ENCODE measurements at regions not wholly inside any gene's neighbourhood (a gene's known extent, or its start where the extent isn't known, plus 50 kb on each side); places are given as distances from the start of the nearest gene placed in this dataset.

GRCh38 chr14:101058571-101058970 lies 155.0 kb upstream of the RTL1 start:
- TF ChIP-seq SIN3A (IDR thresholded peaks at IDR 0.05; ENCODE audit: borderline replicate concordance, insufficient read depth, low read length) (no peak), REST (IDR thresholded peaks at IDR 0.05; ENCODE audit: insufficient read depth in 1 of 2, low read depth in 2 of 2, low read length in 2 of 2) (no peak), FOXP2 (optimal IDR thresholded peaks at IDR 0.05; ENCODE audit: borderline replicate concordance, extremely low read depth, extremely low read length, insufficient read depth) (no peak), POLR2AphosphoS5 (IDR thresholded peaks at IDR 0.05; ENCODE audit: low read depth, low read length) (no peak), TAF1 (IDR thresholded peaks at IDR 0.05; ENCODE audit: borderline replicate concordance, insufficient read depth, low read length) (no peak)

DNA sequence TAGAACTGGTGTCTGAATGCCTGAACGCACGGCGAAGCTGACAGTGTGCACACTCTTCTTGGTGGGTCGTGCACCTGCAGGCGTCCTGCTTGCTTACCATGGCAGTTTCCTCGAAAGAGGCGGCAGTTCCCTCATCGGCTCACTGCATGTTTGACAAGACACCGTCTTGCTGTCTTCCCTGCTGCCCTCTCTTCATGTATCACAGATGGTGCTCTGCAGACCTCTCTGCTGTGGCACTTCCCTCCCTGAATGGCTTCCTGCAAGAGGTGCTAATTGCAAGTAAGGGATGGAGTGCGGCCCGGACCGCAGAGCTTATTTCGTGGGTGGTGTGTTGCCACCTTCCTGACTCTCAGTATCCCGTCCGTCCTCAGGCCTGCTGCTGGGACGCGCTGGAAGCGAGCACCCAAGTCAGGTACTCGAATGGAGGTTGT lies 156.7 kb upstream of the RTL1 start:
- no peak for TF ChIP-seq REST (IDR thresholded peaks at IDR 0.05; ENCODE audit: insufficient read depth in 1 of 2, low read depth in 2 of 2, low read length in 2 of 2)
- no peak for TF ChIP-seq SIN3A (IDR thresholded peaks at IDR 0.05; ENCODE audit: borderline replicate concordance, insufficient read depth, low read length)
- no peak for TF ChIP-seq FOXP2 (optimal IDR thresholded peaks at IDR 0.05; ENCODE audit: borderline replicate concordance, extremely low read depth, extremely low read length, insufficient read depth)
- TF ChIP-seq POLR2AphosphoS5 (IDR thresholded peaks at IDR 0.05; ENCODE audit: low read depth, low read length), result no peak
- no peak for TF ChIP-seq TAF1 (IDR thresholded peaks at IDR 0.05; ENCODE audit: borderline replicate concordance, insufficient read depth, low read length)

- TF ChIP-seq TAF1 (IDR thresholded peaks at IDR 0.05; ENCODE audit: borderline replicate concordance, insufficient read depth, low read length), result no peak
- no peak for TF ChIP-seq POLR2AphosphoS5 (IDR thresholded peaks at IDR 0.05; ENCODE audit: low read depth, low read length)
- TF ChIP-seq SIN3A (IDR thresholded peaks at IDR 0.05; ENCODE audit: borderline replicate concordance, insufficient read depth, low read length), result no peak
- no peak for TF ChIP-seq FOXP2 (optimal IDR thresholded peaks at IDR 0.05; ENCODE audit: borderline replicate concordance, extremely low read depth, extremely low read length, insufficient read depth)
- TF ChIP-seq REST (IDR thresholded peaks at IDR 0.05; ENCODE audit: insufficient read depth in 1 of 2, low read depth in 2 of 2, low read length in 2 of 2), result no peak
These were observed 158.0 kb upstream of the RTL1 start for GRCh38 chr14:101061411-101062064.

DNA sequence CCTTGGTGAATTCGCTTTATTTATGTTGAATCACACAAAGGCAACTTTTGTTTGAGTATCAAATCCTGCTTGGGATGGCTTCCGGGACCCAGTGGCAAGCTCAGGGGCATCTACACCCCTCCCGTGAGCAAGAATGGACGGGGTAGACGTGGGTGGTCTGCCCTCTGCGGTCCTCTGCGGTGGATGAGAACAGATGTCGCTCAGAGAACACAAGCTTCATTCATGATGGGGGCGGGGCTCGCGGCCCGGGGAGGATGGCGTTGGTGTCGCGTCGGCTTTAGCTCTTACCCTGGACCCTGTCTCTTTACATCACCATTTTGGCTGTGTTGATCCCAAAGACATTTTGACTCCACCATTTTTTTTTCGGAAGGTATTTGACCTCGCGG lies 158.5 kb upstream of the RTL1 start:
- TF ChIP-seq SIN3A (IDR thresholded peaks at IDR 0.05; ENCODE audit: borderline replicate concordance, insufficient read depth, low read length), result no peak
- no peak for TF ChIP-seq POLR2AphosphoS5 (IDR thresholded peaks at IDR 0.05; ENCODE audit: low read depth, low read length)
- no peak for TF ChIP-seq TAF1 (IDR thresholded peaks at IDR 0.05; ENCODE audit: borderline replicate concordance, insufficient read depth, low read length)
- no peak for TF ChIP-seq FOXP2 (optimal IDR thresholded peaks at IDR 0.05; ENCODE audit: borderline replicate concordance, extremely low read depth, extremely low read length, insufficient read depth)
- no peak for TF ChIP-seq REST (IDR thresholded peaks at IDR 0.05; ENCODE audit: insufficient read depth in 1 of 2, low read depth in 2 of 2, low read length in 2 of 2)

Measured in PFSK-1 (cell line).